Mesenchymal stem cell (in vitro differentiated cells and primary cell): ENCODE measurements at regions not wholly inside any gene's neighbourhood (a gene's known extent, or its start where the extent isn't known, plus 50 kb on each side); places are given as distances from the start of the nearest gene placed in this dataset.
A peak's percentile ranks its signal among the peaks of the same experiment; 100 is the strongest.

ENCODE experiments used
- DNase-seq: peaks from one replicate; pipeline ENCODE4 v3.0.0-alpha.2; 2013
- H2AFZ ChIP-seq: one replicate; pipeline ENCODE4 v1.6.1; 2013; ENCODE audit warnings: low read depth, mild to moderate bottlenecking, control low read depth, inconsistent platforms, low read length, moderate library complexity
- H2AK5ac ChIP-seq: 2 replicates; pipeline ENCODE4 v1.6.1; 2013; ENCODE audit warnings: low read length, moderate library complexity, mild to moderate bottlenecking, inconsistent platforms; ENCODE audit not compliant: severe bottlenecking
- H2BK120ac ChIP-seq: one replicate; pipeline ENCODE4 v1.6.1; 2013; ENCODE audit warnings: low read depth, mild to moderate bottlenecking, inconsistent platforms, low read length, moderate library complexity
- H2BK12ac ChIP-seq, 2 experiments: one replicate each; pipeline ENCODE4 v1.6.1; 2013; ENCODE audit warnings: inconsistent platforms in 2 of 2, low read length in 2 of 2, mild to moderate bottlenecking in 2 of 2, moderate library complexity in 2 of 2, control low read depth in 1 of 2
- H2BK15ac ChIP-seq: one replicate; pipeline ENCODE4 v1.6.1; 2013; ENCODE audit warnings: mild to moderate bottlenecking, low read depth, inconsistent platforms; ENCODE audit not compliant: poor library complexity, severe bottlenecking
- H2BK5ac ChIP-seq: 2 replicates; pipeline ENCODE4 v1.6.1; 2013; ENCODE audit warnings: low read depth, mild to moderate bottlenecking, low read length, control low read depth, inconsistent platforms; ENCODE audit not compliant: poor library complexity, severe bottlenecking
- H3K14ac ChIP-seq, 2 experiments: one replicate each; pipeline ENCODE4 v1.6.1; 2013; ENCODE audit warnings: inconsistent platforms in 2 of 2, low read length in 2 of 2, control low read depth in 1 of 2, mild to moderate bottlenecking in 1 of 2, moderate library complexity in 1 of 2
- H3K18ac ChIP-seq, 2 experiments: one replicate each; pipeline ENCODE4 v1.6.1; 2013; ENCODE audit warnings: inconsistent platforms in 2 of 2, low read length in 2 of 2, control low read depth in 1 of 2, low read depth in 1 of 2, mild to moderate bottlenecking in 1 of 2
- H3K23ac ChIP-seq, 2 experiments: one replicate each; pipeline ENCODE4 v1.6.1; 2013; ENCODE audit warnings: inconsistent platforms in 2 of 2, low read length in 2 of 2, mild to moderate bottlenecking in 2 of 2, moderate library complexity in 2 of 2, control low read depth in 1 of 2
- H3K27ac ChIP-seq: 2 replicates; pipeline ENCODE4 v1.5.1; 2013; ENCODE audit warnings: mild to moderate bottlenecking, moderate library complexity, low read length, control low read depth, inconsistent platforms; ENCODE audit not compliant: poor library complexity, severe bottlenecking
- H3K27me3 ChIP-seq, 2 experiments: 2 replicates each; pipeline versions ENCODE4 v1.6.1 to v1.7.0; 2013; ENCODE audit warnings: low read length in 2 of 2, mild to moderate bottlenecking in 2 of 2, moderate library complexity in 2 of 2, control low read depth in 1 of 2, inconsistent platforms in 1 of 2; ENCODE audit not compliant: control insufficient read depth in 1 of 2, insufficient read depth in 1 of 2
- H3K36me3 ChIP-seq, 2 experiments: 2 replicates each; pipeline versions ENCODE4 v1.6.1 to v1.7.0; 2013; ENCODE audit warnings: low read length in 2 of 2, control low read depth in 1 of 2, inconsistent platforms in 1 of 2, low read depth in 1 of 2, mild to moderate bottlenecking in 1 of 2; ENCODE audit not compliant: insufficient read depth in 2 of 2, control insufficient read depth in 1 of 2
- H3K4ac ChIP-seq, 2 experiments: one replicate each; pipeline ENCODE4 v1.6.1; 2013; ENCODE audit warnings: inconsistent platforms in 2 of 2, low read length in 2 of 2, mild to moderate bottlenecking in 2 of 2, moderate library complexity in 2 of 2, control low read depth in 1 of 2, low read depth in 1 of 2
- H3K4me1 ChIP-seq: 2 replicates; pipeline ENCODE4 v1.6.1; 2013; ENCODE audit warnings: low read depth, low read length, control low read depth; ENCODE audit not compliant: control insufficient read depth, insufficient read depth
- H3K4me2 ChIP-seq: 2 replicates; pipeline ENCODE4 v1.6.1; 2013; ENCODE audit warnings: low read length, mild to moderate bottlenecking, inconsistent platforms; ENCODE audit not compliant: poor library complexity, severe bottlenecking
- H3K4me3 ChIP-seq, 2 experiments: 2 replicates each; pipeline versions ENCODE4 v1.5.1 to v1.7.0; 2013; ENCODE audit warnings: low read length in 2 of 2, mild to moderate bottlenecking in 2 of 2, control low read depth in 1 of 2, low read depth in 1 of 2; ENCODE audit not compliant: insufficient read depth in 1 of 2
- H3K79me1 ChIP-seq: replicated peaks from 2 replicates; pipeline ENCODE4 v1.6.1; 2013; ENCODE audit warnings: mild to moderate bottlenecking, control low read depth, low read length, inconsistent platforms; ENCODE audit not compliant: poor library complexity, severe bottlenecking
- H3K9ac ChIP-seq: 2 replicates; pipeline ENCODE4 v1.7.0; 2013; ENCODE audit warnings: mild to moderate bottlenecking, low read length, moderate library complexity
- H3K9me3 ChIP-seq: 2 replicates; pipeline ENCODE4 v1.7.0; 2013; ENCODE audit warnings: mild to moderate bottlenecking, low read length; ENCODE audit not compliant: control insufficient read depth
- H4K8ac ChIP-seq: one replicate; pipeline ENCODE4 v1.6.1; 2013; ENCODE audit warnings: inconsistent platforms, mild to moderate bottlenecking, low read length, moderate library complexity
- H4K91ac ChIP-seq: one replicate; pipeline ENCODE4 v1.6.1; 2013; ENCODE audit warnings: mild to moderate bottlenecking, low read length, inconsistent platforms
- WGBS: methylation state at CpG from one replicate; pipeline ENCODE4 v1.1.7; 2013; ENCODE audit warnings: mixed read lengths; 5-methylcytosine and 5-hydroxymethylcytosine counted together

DNA sequence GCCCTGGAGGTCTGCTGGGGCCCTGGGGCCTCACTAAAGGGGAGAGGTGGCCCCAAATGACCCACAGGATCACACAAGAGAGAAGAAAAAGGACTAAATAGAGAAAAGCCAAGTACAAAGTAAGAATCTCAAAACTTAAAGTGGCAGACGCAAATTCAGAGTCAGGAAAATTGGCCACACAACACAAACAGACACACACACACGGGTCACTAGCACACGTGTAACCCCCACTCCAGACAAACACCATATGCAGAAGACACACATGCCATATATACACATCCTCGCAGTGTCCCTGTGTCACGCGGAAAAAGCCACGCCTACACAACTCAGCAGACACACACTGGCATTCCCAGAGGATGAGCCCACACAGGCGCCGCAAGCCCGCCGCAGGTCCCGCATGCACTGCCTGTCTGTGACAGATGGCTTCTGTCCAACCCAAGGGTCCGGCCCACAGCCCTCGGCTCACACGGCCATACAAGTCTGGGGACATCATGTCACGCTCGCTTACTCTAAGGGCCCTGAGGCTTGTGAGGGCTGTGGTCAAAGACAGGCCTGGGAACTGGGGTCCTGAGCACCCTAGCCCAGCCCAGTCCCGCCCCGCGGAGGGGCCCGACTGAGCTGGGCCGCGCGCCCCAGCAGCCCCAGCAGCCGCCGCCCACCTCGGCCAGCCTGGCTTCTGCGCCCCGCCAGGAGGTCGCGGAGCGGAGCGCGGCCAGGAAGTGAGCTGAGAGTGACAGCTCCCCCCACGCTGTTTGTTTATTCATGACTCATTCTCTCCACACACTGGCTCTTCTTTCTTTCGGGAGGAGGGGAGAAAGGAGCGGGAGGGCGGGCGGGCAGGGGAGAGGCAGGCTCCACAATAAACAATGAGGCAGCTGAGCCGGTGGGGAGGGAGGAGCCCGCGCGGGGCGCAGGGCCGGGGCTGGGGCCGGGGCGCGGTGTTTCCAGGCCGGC, 95.5 kb upstream of the ZMIZ1 start:
- peak overlapping the region; percentile 98 for H4K8ac ChIP-seq
- peak overlapping the region; percentile 64 for H3K4me2 ChIP-seq
- H3K18ac ChIP-seq = peak overlapping the region; percentile 96 to 97
- H2BK15ac ChIP-seq = peak overlapping the region; percentile 75
- H3K36me3 ChIP-seq = no peaks in the 10 kb centered on the region
- H2BK5ac ChIP-seq = peak overlapping the region; percentile 87
- peak overlapping the region; percentile 86 for H3K9ac ChIP-seq
- peak overlapping the region; percentile 95 to 96 for H3K4ac ChIP-seq
- H3K23ac ChIP-seq = peak overlapping the region in 1 of 2 experiments; percentile 51
- no peaks in the 10 kb centered on the region for H3K79me1 ChIP-seq
- DNase-seq = peak; percentile 99
- H2BK120ac ChIP-seq = peak overlapping the region; percentile 99
- H3K27me3 ChIP-seq = no peaks in the 10 kb centered on the region
- peak overlapping the region; percentile 28 for H2AK5ac ChIP-seq
- H2AFZ ChIP-seq = peak overlapping the region; percentile 46
- H2BK12ac ChIP-seq = peak overlapping the region; percentile 81 to 99
- peak overlapping the region in 1 of 2 experiments; percentile 66 for H3K14ac ChIP-seq
- peak overlapping the region; percentile 98 for H3K27ac ChIP-seq
- no peaks in the 10 kb centered on the region for H3K9me3 ChIP-seq
- H4K91ac ChIP-seq = peak overlapping the region; percentile 99
- WGBS = under 1% methylated on average over 26 of the region's 49 CpGs
- peaks cover 47% of the 10 kb centered on the region for H3K4me1 ChIP-seq
- H3K4me3 ChIP-seq = peak overlapping the region; percentile 40 to 73

GRCh38 chr10:78973901-78974616, 94.7 kb upstream of the ZMIZ1 start:
- H4K91ac ChIP-seq = peak overlapping the region; percentile 94
- 1% methylated on average over 13 of the region's 42 CpGs for WGBS

GRCh38 chr10:78974617-78975317, 94.0 kb upstream of the ZMIZ1 start:
- peak overlapping the region; percentile 78 for H4K8ac ChIP-seq
- no peaks in the 10 kb centered on the region for H3K79me1 ChIP-seq
- H3K27me3 ChIP-seq = no peaks in the 10 kb centered on the region
- H3K9ac ChIP-seq = peak overlapping the region; percentile 96
- H2BK15ac ChIP-seq = peak overlapping the region; percentile 45
- H3K4me2 ChIP-seq = peak overlapping the region; percentile 20
- H3K9me3 ChIP-seq = no peaks in the 10 kb centered on the region
- H3K18ac ChIP-seq = peak overlapping the region; percentile 88 to 97
- H3K27ac ChIP-seq = peak overlapping the region; percentile 79
- H2AK5ac ChIP-seq = peak overlapping the region; percentile 46
- peak overlapping the region; percentile 73 to 89 for H3K4ac ChIP-seq
- peak; percentile 99 for DNase-seq
- H3K4me1 ChIP-seq = peaks cover 45% of the 10 kb centered on the region
- peak overlapping the region in 1 of 2 experiments; percentile 88 for H3K14ac ChIP-seq
- H2AFZ ChIP-seq = no peak overlapping the region
- peak overlapping the region; percentile 99 for H2BK120ac ChIP-seq
- 15% methylated on average over 15 of the region's 15 CpGs for WGBS
- H3K4me3 ChIP-seq = peak overlapping the region in 1 of 2 experiments; percentile 66
- H3K36me3 ChIP-seq = no peaks in the 10 kb centered on the region
- no peak overlapping the region for H3K23ac ChIP-seq
- peak overlapping the region; percentile 81 to 97 for H2BK12ac ChIP-seq
- peak overlapping the region; percentile 94 for H4K91ac ChIP-seq
- H2BK5ac ChIP-seq = peak overlapping the region; percentile 71

More at GRCh38 chr10:78973901-78974616, 94.7 kb upstream of the ZMIZ1 start:
- Histone ChIP-seq H4K8ac (peak overlapping the region; percentile 78), H3K4me1 (peaks cover 45% of the 10 kb centered on the region), H2BK12ac (peak overlapping the region in 1 of 2 experiments; percentile 97), H3K27ac (peak overlapping the region; percentile 79), H3K79me1 (no peaks in the 10 kb centered on the region), H3K9ac (peak overlapping the region; percentile 96), H3K4ac (peak overlapping the region; percentile 73 to 89), H2BK5ac (peak overlapping the region; percentile 63), H2AK5ac (peak overlapping the region; percentile 33), H3K27me3 (no peaks in the 10 kb centered on the region), H3K4me3 (peak overlapping the region; percentile 5 to 66), H2BK15ac (peak overlapping the region; percentile 26), H3K9me3 (no peaks in the 10 kb centered on the region), H3K18ac (peak overlapping the region; percentile 88 to 97), H3K36me3 (no peaks in the 10 kb centered on the region), H3K23ac (no peak overlapping the region), H2AFZ (no peak overlapping the region), H2BK120ac (peak overlapping the region; percentile 99), H3K4me2 (peak overlapping the region; percentile 20), H3K14ac (peak overlapping the region in 1 of 2 experiments; percentile 29)
- no peak for DNase-seq
